HepG2 (cell line): ENCODE measurements at regions not wholly inside any gene's neighbourhood (a gene's known extent, or its start where the extent isn't known, plus 50 kb on each side); places are given as distances from the start of the nearest gene placed in this dataset.

Experiments
- ATAC-seq: fragments of 200-7000 bp; cut with Tn5 transposase; 3 replicates; pipeline ENCODE4 v1.9.1; 2020; ENCODE audit warnings: mild to moderate bottlenecking, moderate library complexity
- BruUV-seq: library from RNA; stranded (reverse); fragments of 400-500 nt; replicated peaks from 2 replicates; lab custom pipeline; 2021; lab: Mats Ljungman, UMichigan
- CTCF ChIA-PET: fragments of 300-600 bp; formaldehyde crosslinking; extraction: SDS; loops from one replicate; lab custom pipeline; 2021; ENCODE audit warnings: low total read pairs, inconsistent platforms, low intra/inter-chr PET ratio; lab: Yijun Ruan, JAX
- POLR2A ChIA-PET: fragments of 350-600 bp; sonication (Branson Sonifier 250); formaldehyde crosslinking; loops from one replicate; lab custom pipeline; 2020; ENCODE audit warnings: antibody characterized with exemption, inconsistent platforms; lab: Yijun Ruan, JAX
- DNase-seq: peaks from one replicate; pipeline ENCODE4 v3.0.0-alpha.2; 2015; ENCODE audit warnings: low spot score
- FAIRE-seq: peaks from 3 replicates; lab custom pipeline; 2011; peaks lifted over from hg19 to GRCh38; lab: Jason Lieb, UNC
- H2AFZ ChIP-seq: one replicate; pipeline ENCODE4 v1.6.1; 2011; ENCODE audit warnings: low read length, inconsistent platforms
- H3K27ac ChIP-seq: fragments of 300-600 bp; 3 replicates; pipeline ENCODE4 v1.8.0; 2011; ENCODE audit warnings: mixed run types, mild to moderate bottlenecking, mixed read lengths, low read length, inconsistent platforms; ENCODE audit not compliant: insufficient read depth; ENCODE audit errors: extremely low read length
- H3K27me3 ChIP-seq, 2 experiments: fragments of 200-600 bp in 1 of 2; 2 replicates in 1 of 2; 3 replicates in 1 of 2; pipeline versions ENCODE4 v1.6.0 to v1.8.0; 2011; ENCODE audit warnings: low read length in 2 of 2, mild to moderate bottlenecking in 2 of 2, moderate library complexity in 2 of 2, inconsistent platforms in 1 of 2; ENCODE audit not compliant: insufficient read depth in 2 of 2, control insufficient read depth in 1 of 2
- H3K36me3 ChIP-seq, 2 experiments: fragments of 200-600 bp in 1 of 2; replicated peaks in 1 of 2; 2 replicates in 1 of 2; 3 replicates in 1 of 2; pipeline versions ENCODE4 v1.5.1 to v1.8.0; 2011; ENCODE audit warnings: low read length in 2 of 2, inconsistent platforms in 1 of 2; ENCODE audit not compliant: insufficient read depth in 2 of 2, control insufficient read depth in 1 of 2
- H3K4me1 ChIP-seq: 2 replicates; pipeline ENCODE4 v1.5.1; 2012; ENCODE audit warnings: low read length, inconsistent platforms; ENCODE audit not compliant: insufficient read depth
- H3K4me2 ChIP-seq: 2 replicates; pipeline ENCODE4 v1.6.0; 2011; ENCODE audit warnings: low read depth, low read length, inconsistent platforms
- H3K4me3 ChIP-seq, 3 experiments: fragments of 200-600 bp in 1 of 3; sonication (generic), shearing (Covaris generic) in 1 of 3; replicated peaks in 1 of 3; 2 replicates each; pipeline ENCODE4 v1.5.1; 2011 to 2016; ENCODE audit warnings: low read length in 3 of 3, inconsistent platforms in 2 of 3, low read depth in 2 of 3, mild to moderate bottlenecking in 2 of 3, control low read depth in 1 of 3, mixed read lengths in 1 of 3; ENCODE audit not compliant: insufficient read depth in 1 of 3
- H3K79me2 ChIP-seq: one replicate; pipeline ENCODE4 v1.6.1; 2011; ENCODE audit warnings: low read length, inconsistent platforms; ENCODE audit not compliant: insufficient read depth
- H3K9ac ChIP-seq: 2 replicates; pipeline ENCODE4 v1.6.0; 2011; ENCODE audit warnings: mild to moderate bottlenecking, low read depth, low read length, inconsistent platforms; ENCODE audit not compliant: insufficient read depth
- H3K9me3 ChIP-seq: 2 replicates; pipeline ENCODE4 v1.5.1; 2012; ENCODE audit warnings: mild to moderate bottlenecking, low read length
- H4K20me1 ChIP-seq: 2 replicates; pipeline ENCODE4 v1.6.0; 2011; ENCODE audit warnings: inconsistent platforms, mild to moderate bottlenecking, low read length, moderate library complexity; ENCODE audit not compliant: insufficient read depth
- CBFB ChIP-seq: sonication (generic); formaldehyde crosslinking; IDR thresholded peaks from 2 replicates; pipeline ENCODE4 v1.4.0; 2020; ENCODE audit warnings: missing genetic modification reagents
- CEBPG ChIP-seq: IDR thresholded peaks from 2 replicates; pipeline ENCODE4 v1.6.1; 2016
- DR1 ChIP-seq: sonication (generic); formaldehyde crosslinking; IDR thresholded peaks from 2 replicates; pipeline ENCODE4 v1.8.0; 2021; ENCODE audit warnings: mild to moderate bottlenecking, missing genetic modification reagents, inconsistent platforms
- HDAC2 ChIP-seq: sonication (generic); formaldehyde crosslinking; IDR thresholded peaks from 2 replicates; pipeline ENCODE4 v1.4.0; 2020; ENCODE audit warnings: missing genetic modification reagents
- KLF11 ChIP-seq: IDR thresholded peaks from 2 replicates; pipeline ENCODE4 v1.6.1; 2016; ENCODE audit warnings: missing compliant biosample characterization
- MEIS1 ChIP-seq: sonication (generic); formaldehyde crosslinking; IDR thresholded peaks from 2 replicates; pipeline ENCODE4 v1.9.0; 2021; ENCODE audit warnings: mild to moderate bottlenecking, missing genetic modification reagents, moderate library complexity, borderline replicate concordance
- PAX8 ChIP-seq: sonication (generic); formaldehyde crosslinking; IDR thresholded peaks from 2 replicates; pipeline ENCODE4 v1.8.0; 2022; ENCODE audit warnings: mild to moderate bottlenecking, missing genetic modification reagents, borderline replicate concordance
- RFXANK ChIP-seq: IDR thresholded peaks from 2 replicates; pipeline ENCODE4 v1.6.1; 2016
- SRY ChIP-seq: sonication (generic); formaldehyde crosslinking; IDR thresholded peaks from 2 replicates; pipeline ENCODE4 v1.8.0; 2022; ENCODE audit warnings: mild to moderate bottlenecking, missing genetic modification reagents
- TCF7L2 ChIP-seq: IDR thresholded peaks from 2 replicates; pipeline ENCODE4 v1.6.1; 2011; ENCODE audit warnings: mild to moderate bottlenecking, low read depth, low read length, moderate library complexity
- ZMYM2 ChIP-seq: sonication (generic); formaldehyde crosslinking; IDR thresholded peaks from 2 replicates; pipeline ENCODE4 v1.8.0; 2022; ENCODE audit warnings: mild to moderate bottlenecking, missing genetic modification reagents
- ZNF337 ChIP-seq: sonication (generic); formaldehyde crosslinking; IDR thresholded peaks from 2 replicates; pipeline ENCODE4 v1.5.1; 2020; ENCODE audit warnings: missing genetic modification reagents, low read depth, mild to moderate bottlenecking, borderline replicate concordance
- ZSCAN21 ChIP-seq: sonication (generic); formaldehyde crosslinking; IDR thresholded peaks from 2 replicates; pipeline ENCODE4 v1.8.0; 2022; ENCODE audit warnings: mild to moderate bottlenecking, missing genetic modification reagents, moderate library complexity, borderline replicate concordance
- WGBS: methylation state at CpG from one replicate; pipeline ENCODE4 v1.1.6; 2017; ENCODE audit warnings: low lambda C conversion rate; 5-methylcytosine and 5-hydroxymethylcytosine counted together
- in situ Hi-C: cut with HindIII; loops from 2 replicates; pipeline ENCODE4 v1.10.0; 2017; ENCODE audit warnings: low pct_unique_long_range_greater_than_20kb; ENCODE audit not compliant: extremely low pct_ligation_motif_present
- intact Hi-C: fragments of 100-400 bp; cut with micrococcal nuclease; formaldehyde crosslinking; loops from one replicate; pipeline ENCODE4 v1.10.0; 2022; ENCODE audit not compliant: unreplicated experiment
- TF ChIP-seq, protein P1 (sequence below): sonication (generic); formaldehyde crosslinking; IDR thresholded peaks from 2 replicates; pipeline ENCODE4 v1.4.0; 2020; ENCODE audit warnings: missing genetic modification reagents, mild to moderate bottlenecking, borderline replicate concordance

DNA sequence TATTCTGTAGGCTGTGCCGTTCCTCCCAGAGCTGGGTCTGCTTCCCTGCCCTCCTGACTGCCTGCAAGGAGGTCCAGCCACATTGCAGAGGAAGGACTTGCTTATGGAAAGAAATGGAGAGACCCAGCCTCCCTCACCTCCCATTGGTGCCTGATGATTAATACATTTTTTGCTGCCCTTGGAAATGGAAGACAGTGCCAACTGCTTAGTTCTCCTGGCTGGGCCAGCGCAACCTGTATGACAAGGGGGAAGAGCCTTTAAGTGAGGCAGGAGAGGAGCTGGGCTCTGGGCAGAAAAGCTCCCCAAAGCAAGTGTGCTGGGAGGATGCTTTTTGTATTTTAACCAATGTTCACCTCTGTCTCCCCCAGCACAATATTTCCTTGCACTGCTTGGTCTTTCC lies 238.5 kb downstream of the SOX9 start:
- intact Hi-C loops (no loop called here), in situ Hi-C loops (no loop called here)
- H3K4me1 ChIP-seq: peaks cover 51% of the 10 kb centered on the region
- no peak for FAIRE-seq
- H3K9me3 ChIP-seq: peaks cover under 1% of the 10 kb centered on the region; the same call in 1 of the 2 replicates
- H4K20me1 ChIP-seq: no peaks in the 10 kb centered on the region
- no TSS peak for BruUV-seq
- H3K36me3 ChIP-seq: no peaks in the 10 kb centered on the region; a peak in 1 of 5 replicates
- ChIA-PET CTCF (no interaction called here), POLR2A (no interaction called here)
- TF ChIP-seq DR1: no peak
- TF ChIP-seq RFXANK (CRISPR knock-in tag): no peak
- no peak for TF ChIP-seq SRY
- no peak for TF ChIP-seq TCF7L2
- TF ChIP-seq KLF11 (CRISPR knock-in tag): no peak
- TF ChIP-seq MEIS1 (CRISPR knock-in tag): no peak
- TF ChIP-seq HDAC2 (CRISPR knock-in tag): no peak
- TF ChIP-seq CEBPG (CRISPR knock-in tag): no peak
- no peak for TF ChIP-seq PAX8 (CRISPR knock-in tag)
- TF ChIP-seq CBFB: no peak
- TF ChIP-seq, protein P1, sequence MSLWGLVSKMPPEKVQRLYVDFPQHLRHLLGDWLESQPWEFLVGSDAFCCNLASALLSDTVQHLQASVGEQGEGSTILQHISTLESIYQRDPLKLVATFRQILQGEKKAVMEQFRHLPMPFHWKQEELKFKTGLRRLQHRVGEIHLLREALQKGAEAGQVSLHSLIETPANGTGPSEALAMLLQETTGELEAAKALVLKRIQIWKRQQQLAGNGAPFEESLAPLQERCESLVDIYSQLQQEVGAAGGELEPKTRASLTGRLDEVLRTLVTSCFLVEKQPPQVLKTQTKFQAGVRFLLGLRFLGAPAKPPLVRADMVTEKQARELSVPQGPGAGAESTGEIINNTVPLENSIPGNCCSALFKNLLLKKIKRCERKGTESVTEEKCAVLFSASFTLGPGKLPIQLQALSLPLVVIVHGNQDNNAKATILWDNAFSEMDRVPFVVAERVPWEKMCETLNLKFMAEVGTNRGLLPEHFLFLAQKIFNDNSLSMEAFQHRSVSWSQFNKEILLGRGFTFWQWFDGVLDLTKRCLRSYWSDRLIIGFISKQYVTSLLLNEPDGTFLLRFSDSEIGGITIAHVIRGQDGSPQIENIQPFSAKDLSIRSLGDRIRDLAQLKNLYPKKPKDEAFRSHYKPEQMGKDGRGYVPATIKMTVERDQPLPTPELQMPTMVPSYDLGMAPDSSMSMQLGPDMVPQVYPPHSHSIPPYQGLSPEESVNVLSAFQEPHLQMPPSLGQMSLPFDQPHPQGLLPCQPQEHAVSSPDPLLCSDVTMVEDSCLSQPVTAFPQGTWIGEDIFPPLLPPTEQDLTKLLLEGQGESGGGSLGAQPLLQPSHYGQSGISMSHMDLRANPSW: no peak
- TF ChIP-seq ZSCAN21 (CRISPR knock-in tag): no peak
- no peak for TF ChIP-seq ZNF337 (CRISPR knock-in tag)
- no peak for TF ChIP-seq ZMYM2
- DNase-seq: no peak
- ATAC-seq: no peak
- H3K27ac ChIP-seq: no peak overlapping the region
- H3K4me2 ChIP-seq: no peak overlapping the region
- H3K79me2 ChIP-seq: no peaks in the 10 kb centered on the region
- no peaks in the 10 kb centered on the region for H3K27me3 ChIP-seq
- H2AFZ ChIP-seq: no peak overlapping the region
- H3K4me3 ChIP-seq: no peak overlapping the region
- WGBS: 93% methylated on average over 2 of the region's 2 CpGs
- H3K9ac ChIP-seq: no peak overlapping the region
